M059J (cell line): ENCODE measurements at regions not wholly inside any gene's neighbourhood (a gene's known extent, or its start where the extent isn't known, plus 50 kb on each side); places are given as distances from the start of the nearest gene placed in this dataset.
A peak's percentile ranks its signal among the peaks of the same experiment; 100 is the strongest.

Experiments used
- DNase-seq: peaks from one replicate; pipeline ENCODE4 v3.0.0-alpha.2; 2012; ENCODE audit warnings: low read depth

GRCh38 chr2:217525076-217525475, 477.7 kb downstream of the TNS1 start:
- no peak for DNase-seq

GRCh38 chr2:217523286-217523685, 479.5 kb downstream of the TNS1 start:
- no peak for DNase-seq

GRCh38 chr2:217521820-217522219, 481.0 kb downstream of the TNS1 start:
- DNase-seq = no peak

GRCh38 chr2:217520356-217521010, 482.3 kb downstream of the TNS1 start:
- DNase-seq = peak; percentile 66

GRCh38 chr2:217517402-217517801, 485.4 kb downstream of the TNS1 start:
- peak; percentile 35 for DNase-seq

DNA sequence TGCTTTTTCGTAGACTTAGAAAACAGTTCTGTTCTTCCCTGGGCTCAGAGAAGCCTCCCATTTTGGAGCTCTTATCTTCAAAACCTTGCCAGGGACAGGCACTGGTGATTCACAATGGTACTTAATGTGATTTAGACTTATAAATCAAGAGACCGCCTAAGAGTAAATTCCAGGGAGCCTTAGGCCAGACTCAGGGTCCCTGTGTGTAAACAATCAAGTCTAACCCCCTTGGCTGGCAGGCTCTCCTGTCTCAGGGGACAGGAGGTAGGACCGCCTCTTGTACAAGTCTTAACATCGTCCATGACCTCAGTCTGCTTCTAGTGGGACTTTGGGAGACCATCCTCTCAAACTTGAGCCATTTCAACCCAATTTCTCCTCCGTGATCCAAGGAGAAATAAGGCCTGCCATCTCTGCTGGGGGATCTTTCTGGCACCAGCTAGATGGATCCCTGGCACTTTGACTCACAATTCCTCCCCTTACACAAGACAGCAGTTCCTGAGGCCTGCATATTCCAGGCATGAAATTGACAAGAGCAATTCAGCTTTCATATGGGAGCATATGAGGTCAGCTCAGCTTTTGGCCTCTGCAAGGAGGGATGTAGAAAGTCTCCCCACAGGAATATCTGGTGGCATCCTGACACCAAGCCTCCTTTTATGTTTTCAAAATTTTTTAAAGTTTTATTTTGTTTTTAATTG, 487.0 kb downstream of the TNS1 start:
- no peak for DNase-seq

DNA sequence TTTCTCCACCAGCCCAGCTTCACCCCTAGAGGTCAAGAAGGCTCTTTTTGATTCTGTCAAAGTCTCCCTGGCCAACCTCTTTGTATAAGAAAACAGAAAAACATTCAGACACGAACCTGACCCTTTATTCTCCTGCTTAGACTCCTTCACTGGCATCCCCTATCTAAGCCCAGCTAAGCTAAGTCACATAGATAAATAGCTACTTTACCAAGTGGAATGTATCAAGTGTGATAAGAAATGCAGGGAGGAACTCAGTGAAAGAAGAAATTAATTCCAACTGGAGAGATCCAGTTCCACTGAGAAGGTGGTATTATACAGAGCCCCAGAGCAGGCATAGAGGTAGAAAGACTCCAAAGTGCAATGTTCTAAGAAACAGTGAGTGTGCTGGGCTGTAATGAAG, 489.5 kb downstream of the TNS1 start:
- no peak for DNase-seq

- no peak for DNase-seq
These were observed 490.1 kb downstream of the TNS1 start for GRCh38 chr2:217512728-217513127.

GRCh38 chr2:217512259-217512658, 490.5 kb downstream of the TNS1 start:
- peak; percentile 58 for DNase-seq

DNA sequence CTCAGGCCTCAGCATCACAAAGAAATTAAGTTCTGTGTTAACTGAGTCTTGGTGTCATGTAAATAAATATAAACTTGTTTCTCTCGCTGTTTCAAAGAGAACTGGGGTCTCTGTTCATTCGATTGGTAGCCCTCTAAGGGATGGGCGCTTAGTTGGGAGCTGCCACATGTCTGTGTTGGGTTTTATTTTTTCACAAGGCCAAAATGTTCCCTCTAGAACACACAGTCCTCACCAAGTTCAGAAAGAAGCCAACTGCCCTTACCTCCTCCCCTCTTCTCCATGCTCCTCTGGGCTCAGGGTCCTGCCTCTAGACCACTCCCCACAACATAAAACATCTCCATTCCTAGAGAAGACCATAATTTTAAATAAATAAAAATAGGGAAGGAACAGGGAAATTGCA, 490.9 kb downstream of the TNS1 start:
- no peak for DNase-seq

- peak; percentile 88 for DNase-seq
These were observed 492.0 kb downstream of the TNS1 start for GRCh38 chr2:217510771-217511291.

DNA sequence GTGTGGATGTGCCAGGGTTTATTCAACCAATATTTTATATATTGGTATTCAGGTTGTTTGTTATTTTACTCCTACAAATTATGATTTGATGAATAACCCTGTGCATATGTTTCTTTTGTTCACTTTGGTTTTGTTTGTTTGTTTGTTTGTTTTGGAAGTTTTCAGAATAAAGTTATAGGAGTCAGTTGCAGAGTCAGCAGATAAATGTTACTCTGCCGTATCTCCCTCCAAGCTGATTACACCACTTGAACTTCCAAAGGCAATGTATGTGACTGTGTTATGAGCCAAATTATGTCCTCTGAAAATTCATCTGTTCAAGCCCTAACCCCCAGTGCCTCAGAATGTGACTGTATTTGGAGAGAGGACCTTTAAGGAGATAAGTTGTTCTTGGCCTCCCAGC, 497.5 kb downstream of the TNS1 start:
- no peak for DNase-seq

- DNase-seq = no peak
These were observed 500.9 kb downstream of the TNS1 start for GRCh38 chr2:217501887-217502286.

DNA sequence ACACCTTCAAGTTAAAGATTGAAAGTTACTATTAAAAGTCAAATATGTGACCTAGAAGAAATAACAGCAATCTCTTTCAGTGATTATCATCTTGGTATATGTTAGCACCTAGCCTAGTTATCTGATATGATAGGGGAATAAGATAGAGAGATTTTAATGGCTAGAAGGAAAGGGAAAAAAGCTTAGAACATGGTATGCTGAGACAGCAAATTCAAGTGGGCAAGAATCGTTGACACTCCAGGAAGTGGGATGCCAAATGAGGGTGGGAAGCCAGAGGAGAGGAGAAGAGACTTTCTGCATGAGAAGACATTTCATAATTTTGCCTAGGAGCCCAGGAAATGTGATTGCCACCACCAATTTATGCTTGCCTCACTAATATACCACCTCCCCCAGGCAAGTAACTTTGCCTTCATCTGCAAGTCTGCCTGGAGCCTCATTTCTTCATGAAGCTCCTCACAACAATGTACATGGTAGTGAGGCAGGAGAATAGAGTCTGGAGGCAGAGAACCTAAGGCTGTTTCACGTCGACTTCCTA, 504.9 kb downstream of the TNS1 start:
- no peak for DNase-seq

DNA sequence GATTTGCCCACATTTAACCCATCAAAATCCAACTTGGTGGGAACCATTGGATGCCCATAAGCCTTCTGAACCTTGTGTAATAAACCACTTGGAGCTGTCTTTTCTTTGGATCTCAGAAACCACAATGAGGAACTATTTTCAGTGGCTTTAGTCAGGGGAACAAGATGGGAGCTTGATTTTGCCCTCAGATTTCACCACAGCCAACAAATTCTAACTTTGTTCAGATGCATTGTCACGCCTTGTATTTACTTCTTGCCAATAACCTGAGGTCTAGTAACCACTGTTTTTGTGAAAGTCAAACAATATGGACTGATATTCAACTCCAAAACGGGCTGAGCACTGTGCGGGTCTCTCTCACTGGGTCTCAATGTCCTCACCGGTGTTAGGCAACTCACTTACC, 508.2 kb downstream of the TNS1 start:
- no peak for DNase-seq

GRCh38 chr2:217491271-217491670, 511.5 kb downstream of the TNS1 start:
- no peak for DNase-seq

GRCh38 chr2:217489145-217489960, 513.4 kb downstream of the TNS1 start:
- DNase-seq = peak; percentile 90

GRCh38 chr2:217484046-217484445, 518.7 kb downstream of the TNS1 start:
- no peak for DNase-seq

DNA sequence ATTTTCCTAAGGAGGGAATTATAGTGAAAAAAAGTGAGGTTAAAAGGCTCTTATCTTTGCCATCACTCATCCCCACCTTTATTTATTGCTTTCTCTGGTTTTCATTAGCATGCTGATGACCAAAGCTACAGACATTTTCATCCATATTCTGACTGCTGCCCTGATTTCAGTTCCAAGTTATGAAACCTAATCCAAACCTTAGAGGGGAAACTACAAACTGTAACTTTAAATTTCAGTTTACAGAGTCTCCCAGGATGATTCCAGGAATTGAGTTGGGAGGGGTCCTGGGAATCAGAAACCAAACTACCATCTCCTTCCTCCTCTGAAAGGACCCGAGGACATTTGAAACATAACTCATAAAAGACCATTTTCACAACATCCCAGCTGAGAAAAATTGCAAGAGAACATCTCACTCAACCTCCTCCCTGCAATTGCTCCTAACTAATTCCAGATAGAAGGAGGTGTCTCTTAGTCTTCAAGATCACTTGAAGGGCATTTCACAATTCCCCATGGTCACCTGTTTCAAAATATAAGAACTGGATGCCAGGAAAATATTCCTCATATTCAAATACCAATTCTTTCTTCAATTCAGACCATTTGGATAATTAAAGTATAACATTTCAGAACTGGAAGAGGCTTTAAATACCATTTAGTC, 520.6 kb downstream of the TNS1 start:
- DNase-seq = no peak

DNA sequence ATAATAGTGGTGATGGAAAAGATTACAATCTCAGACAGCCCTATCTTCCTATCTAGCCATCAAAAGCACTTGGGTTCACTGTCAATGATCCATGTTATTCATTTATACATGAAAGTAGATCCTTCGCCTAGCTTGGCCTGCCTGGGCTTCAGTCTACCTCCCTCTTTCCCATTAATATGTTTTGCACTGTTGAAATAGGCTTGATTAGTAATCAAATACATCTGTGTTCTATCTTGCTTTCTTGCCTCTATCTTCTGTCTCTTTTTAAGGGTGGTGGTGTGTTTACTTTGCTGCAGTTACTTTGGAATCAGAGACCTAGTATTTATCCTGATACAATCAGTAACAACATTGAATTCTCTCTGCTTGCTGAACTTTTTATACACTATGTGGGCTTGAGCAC, 521.2 kb downstream of the TNS1 start:
- DNase-seq = no peak

DNA sequence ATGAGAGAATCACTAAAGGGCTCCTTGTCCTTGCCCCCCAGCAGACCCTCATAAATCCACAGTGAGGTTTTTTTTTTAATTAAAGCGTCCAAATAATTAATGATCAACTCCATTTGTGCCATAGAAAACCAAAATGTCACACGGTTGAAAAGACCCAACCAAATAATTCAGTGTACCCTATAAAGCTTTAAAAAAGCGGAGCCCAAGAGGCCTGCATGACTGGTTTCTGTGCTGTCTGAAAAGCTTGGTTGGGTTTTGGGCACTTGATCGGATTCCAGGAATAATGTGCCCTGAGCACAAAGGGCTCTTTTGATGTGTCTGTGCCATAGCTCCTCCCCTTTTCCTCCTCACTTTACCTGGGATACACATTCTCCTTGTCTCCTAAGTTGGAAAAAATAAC, 523.2 kb downstream of the TNS1 start:
- no peak for DNase-seq
